Fibroblast of peridontal ligament (primary cell): ENCODE measurements at regions not wholly inside any gene's neighbourhood (a gene's known extent, or its start where the extent isn't known, plus 50 kb on each side); places are given as distances from the start of the nearest gene placed in this dataset.
"Not testable (repeated sequence)": the region's sequence is repeated elsewhere in the genome, so short reads cannot be mapped to it uniquely, and the experiment has no call there.

Experiments used
- DNase-seq: peaks from one replicate; pipeline ENCODE4 v3.0.0-alpha.2; 2010; ENCODE audit errors: extremely low read depth

DNA sequence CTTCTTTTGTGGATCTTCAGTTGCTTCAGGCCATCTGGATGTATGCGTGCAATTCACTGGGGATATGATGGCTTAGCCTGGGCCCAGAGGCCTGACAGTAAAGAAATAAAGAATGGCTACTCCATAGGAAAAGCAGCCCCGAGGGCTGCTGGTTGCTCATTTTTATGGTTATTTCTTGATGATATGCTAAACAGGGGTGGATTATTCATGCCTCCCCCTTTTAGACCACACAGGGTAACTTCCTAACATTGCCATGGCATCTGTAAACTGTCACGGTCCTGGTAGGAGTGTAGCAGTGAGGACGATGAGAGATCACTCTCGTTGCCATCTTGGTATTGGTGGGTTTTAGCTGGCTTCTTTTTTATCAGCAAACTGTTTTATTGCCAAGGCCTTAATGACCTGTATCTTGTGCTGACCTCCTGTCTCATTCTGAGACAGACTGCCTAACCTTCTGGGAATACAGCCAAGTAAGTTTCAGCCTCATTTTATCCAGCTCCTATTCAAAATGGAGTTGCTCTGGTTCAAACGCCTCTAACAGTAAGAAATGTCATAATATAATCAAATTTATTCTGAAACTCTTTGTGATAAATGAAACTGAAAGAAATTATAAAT lies 60.5 kb downstream of the DSEL start:
- no peak for DNase-seq

DNA sequence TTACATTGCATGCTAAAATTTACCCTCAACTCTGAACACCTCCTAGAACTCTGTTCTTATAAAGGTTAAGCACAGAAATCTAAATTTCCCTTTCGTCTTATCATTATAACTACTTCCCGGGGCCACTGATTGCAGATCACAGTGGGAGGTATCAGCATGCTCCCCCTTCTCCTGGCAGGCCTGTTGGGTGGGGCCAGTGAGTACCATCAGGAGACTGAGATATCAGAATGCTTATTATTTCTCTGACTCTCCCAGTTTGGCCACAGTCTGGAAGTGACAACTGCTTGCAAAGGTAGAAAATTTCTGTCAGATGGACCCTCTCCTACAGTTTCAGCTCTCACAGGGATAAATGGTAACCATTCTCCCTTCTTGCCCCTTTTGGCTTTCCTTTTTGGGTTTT lies 62.6 kb downstream of the DSEL start:
- DNase-seq = no peak

DNA sequence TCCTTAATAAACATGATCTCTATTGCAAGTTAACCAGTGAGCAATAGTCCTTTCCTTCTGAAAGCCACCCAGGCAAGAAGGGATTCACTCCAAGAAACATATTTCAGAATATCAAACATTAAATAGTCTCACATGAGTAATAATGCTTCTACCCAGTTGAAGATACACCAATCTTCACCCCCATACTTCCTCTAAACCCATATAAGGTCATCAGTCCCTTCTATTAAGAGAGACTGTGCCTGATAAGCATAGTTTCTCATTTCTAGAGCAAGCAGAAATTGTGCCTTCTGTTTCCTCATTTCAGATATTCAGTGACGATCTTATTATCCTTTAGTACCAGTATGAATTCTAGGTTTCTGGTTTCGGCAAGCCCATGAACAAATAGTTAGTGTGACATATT lies 64.6 kb downstream of the DSEL start:
- DNase-seq = no peak

DNA sequence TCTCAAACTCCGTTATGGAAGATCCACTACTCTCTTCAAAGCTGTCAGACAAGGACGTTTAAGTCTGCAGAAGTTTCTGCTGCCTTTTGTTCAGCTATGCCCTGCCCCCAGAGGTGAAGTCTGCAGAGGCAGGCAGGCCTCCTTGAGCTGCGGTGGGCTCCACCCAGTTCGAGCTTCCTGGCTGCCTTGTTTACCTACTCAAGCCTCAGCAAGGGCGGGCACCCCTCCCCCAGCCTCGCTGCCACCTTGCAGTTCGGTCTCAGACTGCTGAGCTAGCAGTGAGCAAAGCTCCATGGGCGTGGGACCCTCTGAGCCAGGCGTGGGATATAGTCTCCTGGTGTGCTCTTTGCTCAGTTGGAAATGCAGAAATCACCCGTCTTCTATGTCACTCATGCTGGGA lies 65.4 kb downstream of the DSEL start:
- not testable (repeated sequence) for DNase-seq

DNA sequence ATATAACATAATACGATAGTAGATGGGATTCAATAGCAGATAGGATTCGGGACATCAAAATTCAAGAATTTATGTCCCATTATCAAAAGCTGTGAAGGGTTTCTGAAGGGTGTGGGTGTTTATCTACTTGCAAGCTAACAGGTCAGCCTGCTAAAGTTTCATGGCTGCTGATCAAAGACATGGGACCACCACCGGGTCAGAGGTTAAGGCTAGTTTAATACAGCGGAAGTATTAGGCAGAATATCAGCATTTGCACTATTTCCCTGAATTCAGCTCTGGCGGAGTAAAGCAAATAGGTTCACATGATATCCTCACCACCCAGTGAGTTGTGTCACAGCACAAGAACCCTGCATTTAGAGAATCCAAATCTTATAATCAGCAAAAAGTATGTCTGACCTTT lies 82.5 kb downstream of the DSEL start:
- no peak for DNase-seq

DNA sequence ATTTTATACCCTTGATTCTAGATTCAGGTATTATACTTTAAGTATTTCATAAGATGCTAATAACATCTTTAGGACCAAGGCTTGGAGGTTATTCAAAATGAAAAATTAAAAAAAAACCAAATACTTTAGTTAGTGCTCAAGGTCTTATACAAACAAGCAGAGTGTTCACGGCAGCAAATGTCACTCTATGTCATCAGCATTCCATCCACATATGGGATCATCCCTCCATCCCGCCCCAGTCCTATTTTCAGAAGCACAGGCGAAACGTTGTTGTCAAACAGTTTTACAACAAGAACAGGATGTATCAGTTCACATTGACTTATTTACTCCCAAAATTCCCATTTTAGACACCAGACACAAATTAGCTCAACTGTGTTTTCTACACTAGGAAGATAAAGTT lies 83.7 kb downstream of the DSEL start:
- DNase-seq = peak; percentile 32

DNA sequence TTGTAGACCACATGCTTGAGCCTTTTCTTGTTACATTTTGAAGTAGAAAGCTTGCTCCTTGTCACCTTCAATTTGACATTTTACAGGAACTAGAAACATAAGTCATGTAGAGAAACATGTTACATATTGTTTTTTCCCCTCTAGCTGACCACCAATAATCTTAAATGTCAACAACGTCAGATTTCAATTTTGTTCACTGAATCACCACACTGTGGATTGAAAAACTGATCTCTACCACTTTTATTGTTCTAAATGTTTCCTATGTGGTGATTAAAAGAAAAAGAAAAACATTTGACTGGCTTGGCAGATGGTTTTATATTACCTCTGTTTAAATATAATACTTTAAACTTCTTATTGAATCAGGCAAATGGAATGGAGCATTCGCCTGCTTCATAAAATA lies 87.7 kb downstream of the DSEL start:
- peak; percentile 92 for DNase-seq

DNA sequence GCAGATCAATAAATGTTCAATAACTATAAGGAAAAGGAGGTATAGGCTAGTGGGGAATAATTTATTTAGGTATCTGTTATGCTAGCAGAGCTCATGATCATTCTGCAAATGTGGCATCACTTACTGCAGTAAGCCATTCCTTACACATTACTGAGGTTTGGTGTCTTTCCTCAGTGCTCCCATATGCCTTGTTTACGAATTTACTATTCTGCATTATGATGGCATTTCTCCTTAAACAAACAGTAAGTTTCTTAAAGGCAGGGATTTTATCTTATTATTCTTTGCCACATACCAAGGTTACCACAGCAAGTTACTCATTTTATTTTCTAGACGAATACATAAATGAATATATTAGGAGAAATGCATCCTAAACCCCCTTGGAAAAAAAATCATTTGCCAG lies 88.4 kb downstream of the DSEL start:
- peak; percentile 67 for DNase-seq

DNA sequence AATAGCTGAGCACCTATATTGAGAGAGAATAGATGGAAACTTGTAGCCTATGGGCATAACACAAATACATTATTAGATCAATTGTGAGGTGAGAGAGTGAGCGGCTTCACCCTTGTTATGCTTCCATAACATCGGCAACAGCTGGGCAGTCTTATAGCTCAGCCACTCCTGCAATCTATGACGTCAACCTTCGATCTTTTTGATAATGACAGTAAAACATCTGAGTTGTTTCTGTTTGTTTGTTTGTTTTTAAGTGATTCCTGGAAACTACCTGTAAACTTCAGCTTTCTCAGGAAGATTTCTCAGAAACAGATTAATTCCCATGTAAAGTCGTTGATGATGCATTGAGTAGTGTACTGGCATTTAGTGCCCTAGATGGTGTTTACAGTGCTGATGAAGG lies 90.0 kb downstream of the DSEL start:
- no peak for DNase-seq

DNA sequence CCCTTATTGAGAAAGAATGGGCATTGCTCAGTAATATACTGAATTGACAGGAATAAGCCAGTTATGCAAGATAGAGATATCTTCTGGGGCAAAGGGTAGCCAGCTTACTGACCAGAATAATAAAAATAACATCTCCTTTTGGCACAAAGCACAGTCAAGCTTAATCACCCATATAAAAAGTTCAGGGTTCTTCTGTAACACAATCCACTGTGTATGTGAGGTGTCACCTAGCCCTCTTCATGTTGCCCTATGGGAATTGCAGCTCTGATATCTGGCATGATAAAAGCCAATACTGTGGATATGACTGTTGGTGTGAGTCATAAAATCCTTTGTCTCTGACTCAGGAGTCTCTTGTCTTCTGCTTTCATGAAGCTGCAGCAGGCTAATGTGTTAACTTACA lies 90.8 kb downstream of the DSEL start:
- peak; percentile 79 for DNase-seq

DNA sequence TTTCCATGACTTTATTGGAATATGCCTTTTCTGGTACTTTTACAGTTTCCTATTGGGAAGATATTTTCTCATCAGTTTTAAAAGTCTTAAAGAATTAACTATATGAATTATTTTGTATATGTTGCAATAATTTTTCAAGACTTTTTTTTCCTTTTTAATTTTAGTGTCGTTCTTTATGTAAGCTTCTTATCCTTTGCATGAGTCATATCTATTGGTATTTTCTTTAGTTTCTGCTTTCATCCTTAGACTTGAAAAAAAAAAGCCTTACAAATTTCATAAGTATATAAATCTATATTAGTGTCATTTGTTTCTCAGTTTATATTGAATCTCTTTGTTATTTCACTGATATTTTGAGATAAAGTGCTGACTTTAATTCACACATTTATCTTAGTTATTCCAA lies 94.9 kb downstream of the DSEL start:
- DNase-seq = peak; percentile 21

DNA sequence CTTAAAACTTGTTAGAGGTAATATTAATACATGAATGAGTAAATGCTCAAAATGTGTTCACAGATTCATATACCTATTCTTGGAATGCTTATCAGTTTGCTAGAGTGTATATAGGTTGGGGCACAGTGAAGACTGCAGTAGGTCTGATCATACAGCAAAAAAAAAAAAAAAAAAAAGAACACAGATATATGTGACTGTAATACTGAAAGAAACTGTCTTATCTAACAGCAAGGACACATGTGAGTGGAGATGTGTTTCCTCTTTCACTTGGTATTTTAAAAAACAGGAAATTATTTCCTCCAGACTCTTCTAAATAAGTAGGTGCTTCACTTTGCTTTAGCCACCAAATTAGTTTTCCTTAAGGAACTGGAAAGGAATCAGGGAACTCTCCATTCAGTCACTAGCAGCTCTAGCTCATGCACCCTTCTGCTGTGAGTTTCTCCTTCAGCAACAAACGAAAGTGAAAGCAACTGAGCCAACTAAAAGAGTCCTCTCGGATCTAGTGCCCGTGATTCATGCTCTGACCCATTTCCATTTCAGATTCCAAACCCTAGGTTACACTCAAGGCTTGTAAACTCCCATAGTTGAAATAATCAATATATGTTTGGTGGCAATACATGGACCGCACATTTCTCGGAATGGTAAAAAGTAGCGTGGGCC lies 98.5 kb downstream of the DSEL start:
- DNase-seq = peak; percentile 81

DNA sequence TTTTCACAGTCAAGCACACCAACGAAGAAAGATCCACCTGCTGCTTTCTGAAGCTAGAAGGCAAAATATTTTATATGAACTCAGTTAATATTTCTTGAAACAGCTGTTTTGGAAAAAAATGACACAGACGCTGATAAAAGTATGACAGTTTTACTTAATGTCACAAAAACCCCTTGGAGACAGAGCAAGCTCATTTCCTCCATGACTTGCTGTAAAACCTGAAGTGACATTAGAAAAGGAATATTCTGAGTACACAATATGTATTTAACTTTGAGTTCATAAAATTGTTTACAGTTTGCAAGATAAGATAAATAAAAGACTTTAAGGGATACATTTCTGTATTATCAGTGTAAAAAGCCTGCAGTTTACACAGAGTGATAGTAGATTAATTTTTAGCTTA lies 105.4 kb downstream of the DSEL start:
- no peak for DNase-seq

DNA sequence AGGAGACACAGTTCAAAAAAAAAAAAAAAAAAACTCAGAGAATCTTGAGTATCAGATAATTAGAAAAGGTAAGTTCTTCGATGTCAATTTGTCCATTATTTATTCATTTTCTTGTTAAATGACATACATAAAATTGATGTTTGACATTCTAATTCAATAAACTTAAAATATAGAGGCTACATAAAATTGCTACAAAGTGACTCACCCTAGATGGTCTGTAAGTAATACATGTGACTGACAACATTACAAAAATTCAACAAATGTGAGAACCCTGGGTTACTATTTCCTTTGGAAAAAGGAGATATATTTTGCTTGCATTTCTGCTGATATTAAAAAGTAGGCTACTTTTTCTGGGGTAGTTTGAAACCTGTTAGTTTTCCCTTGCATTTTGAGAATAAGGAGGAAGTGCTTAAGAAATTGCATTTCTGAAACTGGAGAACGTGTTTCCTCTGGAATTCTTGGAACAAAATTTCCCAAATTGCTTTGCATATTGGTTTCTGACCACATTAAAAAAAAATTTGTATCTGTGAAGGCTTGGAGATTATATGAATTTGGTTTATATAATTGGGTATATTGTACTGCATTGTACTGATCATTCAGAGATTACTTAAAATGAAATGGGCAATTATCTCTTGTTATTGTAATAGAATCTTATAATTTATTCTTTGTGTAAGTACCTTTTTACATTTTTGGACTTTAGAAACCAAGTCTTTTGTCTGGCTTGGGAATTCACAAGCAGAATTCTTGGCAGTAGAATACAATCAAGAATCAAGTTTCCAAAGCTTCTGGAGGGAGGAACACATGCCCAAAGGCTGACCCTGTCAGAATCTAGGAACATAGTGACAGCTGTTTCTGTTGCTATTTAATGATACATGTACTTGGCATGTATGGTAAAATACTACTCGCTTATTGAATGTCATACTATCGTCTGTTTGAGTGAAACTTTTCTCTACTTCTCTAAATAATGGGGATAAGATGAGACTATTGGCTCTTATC lies 106.1 kb downstream of the DSEL start:
- DNase-seq = peak; percentile 90

DNA sequence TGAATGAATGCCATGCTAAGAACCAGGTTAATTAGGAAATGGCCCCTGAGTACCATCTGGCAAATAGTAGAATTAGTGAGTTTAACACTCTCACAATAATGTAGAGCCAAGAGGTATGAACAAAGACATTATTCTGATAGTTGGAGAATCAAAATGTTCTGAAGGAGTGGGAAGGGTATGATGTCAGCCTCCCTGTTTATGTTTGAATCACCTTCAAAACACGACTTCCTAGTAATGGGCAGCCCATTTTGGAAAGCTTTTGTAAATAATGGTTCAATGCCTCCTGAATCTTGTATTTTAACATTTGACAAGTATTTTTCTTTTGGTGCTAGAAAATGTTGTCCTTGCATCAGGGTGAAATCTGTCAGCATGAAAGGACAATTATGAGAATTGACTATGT lies 108.3 kb downstream of the DSEL start:
- peak; percentile 48 for DNase-seq

DNA sequence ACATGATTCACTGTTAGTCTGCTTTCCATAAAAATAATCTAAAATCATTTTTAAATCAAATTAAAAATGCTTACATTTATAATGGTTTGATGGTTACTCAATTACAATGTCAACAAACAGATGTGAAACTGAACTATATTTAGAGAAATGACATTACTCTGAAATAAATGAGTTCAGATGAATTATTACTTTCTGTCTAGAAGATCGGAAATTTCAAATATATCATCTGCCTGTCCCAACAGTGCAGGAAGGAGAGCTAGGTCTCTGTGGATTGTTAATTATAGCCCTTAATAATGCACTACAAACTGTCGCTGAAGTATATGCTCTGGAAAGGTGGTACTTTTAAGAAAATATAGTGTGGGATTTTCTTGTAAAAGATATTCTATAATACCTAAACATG lies 109.8 kb downstream of the DSEL start:
- no peak for DNase-seq

DNA sequence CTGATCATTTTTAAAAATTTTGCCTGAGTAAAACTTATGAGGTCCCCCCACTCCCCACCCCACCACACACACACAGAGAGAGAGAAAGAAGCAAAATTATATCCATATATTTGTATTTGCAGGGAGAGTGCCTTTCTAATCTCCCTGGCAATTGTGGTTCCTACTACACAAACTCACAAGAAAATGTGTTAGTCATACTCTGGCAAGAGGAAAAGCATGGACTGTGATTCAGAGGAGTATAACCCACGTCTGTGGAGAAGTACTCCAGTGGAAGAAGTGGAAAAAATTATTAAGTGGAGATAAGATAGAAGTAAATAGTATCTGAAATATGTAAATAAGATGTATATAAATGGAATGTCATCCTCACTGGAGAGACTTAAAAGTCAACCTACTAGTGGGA lies 114.0 kb downstream of the DSEL start:
- peak; percentile 72 for DNase-seq

DNA sequence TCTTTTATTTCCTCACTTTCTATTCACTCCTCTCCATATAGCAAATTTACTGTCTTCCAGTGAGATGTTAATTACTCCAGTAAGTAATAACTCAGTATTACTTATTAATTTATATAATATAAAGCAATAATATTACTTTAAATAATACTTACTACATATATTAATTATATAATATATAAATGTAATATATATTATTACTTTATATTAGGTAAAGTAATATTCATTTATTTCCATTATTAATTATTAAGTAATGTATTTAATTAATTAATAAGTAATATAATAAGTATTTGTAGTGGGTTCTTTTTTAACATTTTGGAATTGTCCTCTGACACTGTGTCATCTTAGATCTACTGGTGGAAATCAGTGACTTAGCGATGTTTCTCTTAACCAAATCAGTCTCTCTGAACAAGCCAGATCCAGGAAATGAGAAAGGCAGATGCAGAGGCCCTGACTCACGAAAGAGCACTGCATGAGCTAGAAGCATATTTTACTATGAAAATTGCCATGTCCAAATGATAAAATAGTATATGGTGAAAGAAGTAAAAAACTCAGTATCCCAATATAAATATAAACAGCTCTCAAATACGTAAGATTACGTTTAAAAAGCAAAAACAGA lies 115.9 kb downstream of the DSEL start:
- peak; percentile 18 for DNase-seq

DNA sequence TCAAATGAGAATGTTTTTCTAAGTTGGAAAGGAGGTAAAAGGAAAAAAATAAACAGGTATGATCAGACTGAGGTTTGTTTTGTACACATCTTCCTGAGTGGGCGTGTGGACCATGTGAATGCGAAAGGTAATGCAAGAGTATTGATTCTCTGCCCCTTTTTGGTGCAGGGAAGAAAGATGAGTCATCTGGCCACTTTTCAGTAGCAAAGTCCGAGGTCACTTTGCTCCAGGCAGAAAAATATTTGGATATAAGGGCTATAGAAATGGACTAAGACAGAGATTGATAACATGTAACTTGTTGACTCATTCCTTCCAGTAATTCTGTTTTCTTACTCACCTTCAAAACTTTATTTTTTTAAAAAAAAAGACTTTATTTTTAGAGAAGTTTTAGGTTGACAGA lies 130.5 kb downstream of the DSEL start:
- no peak for DNase-seq

DNA sequence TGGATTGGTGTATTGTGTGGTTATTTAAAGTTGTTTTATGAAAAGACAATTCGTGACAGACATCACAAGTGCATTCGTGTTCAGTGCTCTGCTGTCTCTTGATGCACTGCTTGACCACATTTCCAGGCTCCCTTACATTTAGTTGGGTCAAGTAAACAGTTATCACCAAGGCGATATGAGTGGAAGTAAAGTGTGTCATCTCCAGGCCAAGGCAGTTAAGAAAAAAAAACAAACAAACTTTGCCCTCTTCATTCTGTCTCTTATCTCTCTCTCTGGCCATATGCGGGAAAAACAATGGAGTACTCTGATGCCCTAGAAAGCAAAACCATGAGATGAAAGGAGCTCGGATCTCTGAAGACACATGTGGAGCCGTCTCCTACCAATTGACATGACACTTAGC lies 131.1 kb downstream of the DSEL start:
- no peak for DNase-seq

DNA sequence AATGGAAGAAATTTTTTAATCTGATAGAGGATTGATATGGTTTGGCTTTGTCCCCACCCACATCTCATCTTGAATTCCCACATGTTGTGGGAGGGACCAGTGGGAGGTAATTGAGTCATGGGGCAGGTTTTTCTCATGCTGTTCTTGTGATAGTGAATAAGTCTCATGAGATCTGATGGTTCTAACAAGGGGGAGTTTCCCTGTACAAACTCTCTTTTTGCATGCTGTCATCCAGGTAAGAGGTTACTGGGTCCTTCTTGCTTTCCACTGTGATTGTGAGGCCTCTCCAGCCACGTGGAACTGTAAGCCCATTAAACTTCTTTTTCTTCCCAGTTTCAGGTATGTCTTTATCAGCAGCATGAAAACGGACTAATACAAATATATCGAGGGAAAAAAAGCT lies 132.5 kb downstream of the DSEL start:
- DNase-seq = not testable (repeated sequence)

DNA sequence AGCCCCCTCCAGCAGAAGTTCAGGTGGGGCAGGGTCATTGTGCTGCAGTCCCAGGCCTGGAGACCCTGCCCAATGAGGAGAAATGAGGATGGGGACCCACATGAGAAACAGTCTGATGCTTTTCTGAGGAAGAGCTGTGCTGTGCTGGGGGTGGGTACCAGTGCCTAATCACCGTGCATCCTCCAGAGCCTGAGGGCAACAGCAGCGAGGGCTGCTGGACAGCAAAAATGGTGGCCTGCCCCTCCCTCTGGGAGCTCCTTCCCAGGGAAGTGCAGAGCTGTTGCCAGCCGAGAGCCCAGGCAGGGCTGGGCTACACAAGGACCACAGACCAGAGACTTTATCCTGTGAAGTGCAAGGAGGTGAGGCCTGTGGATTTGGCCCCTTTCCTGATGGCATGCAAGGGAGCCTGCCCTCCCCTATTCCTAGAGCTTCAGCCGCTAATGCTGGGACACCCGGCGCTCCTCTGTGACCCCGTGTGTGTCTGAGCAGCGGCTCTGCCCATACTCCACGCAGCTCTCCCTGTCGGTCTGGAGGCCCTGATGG lies 134.8 kb downstream of the DSEL start:
- DNase-seq = no peak
